ENCODE measurements at regions not wholly inside any gene's neighbourhood (a gene's known extent, or its start where the extent isn't known, plus 50 kb on each side); places are given as distances from the start of the nearest gene placed in this dataset.
"Not testable (repeated sequence)": the region's sequence is repeated elsewhere in the genome, so short reads cannot be mapped to it uniquely, and the experiment has no call there.

DNA sequence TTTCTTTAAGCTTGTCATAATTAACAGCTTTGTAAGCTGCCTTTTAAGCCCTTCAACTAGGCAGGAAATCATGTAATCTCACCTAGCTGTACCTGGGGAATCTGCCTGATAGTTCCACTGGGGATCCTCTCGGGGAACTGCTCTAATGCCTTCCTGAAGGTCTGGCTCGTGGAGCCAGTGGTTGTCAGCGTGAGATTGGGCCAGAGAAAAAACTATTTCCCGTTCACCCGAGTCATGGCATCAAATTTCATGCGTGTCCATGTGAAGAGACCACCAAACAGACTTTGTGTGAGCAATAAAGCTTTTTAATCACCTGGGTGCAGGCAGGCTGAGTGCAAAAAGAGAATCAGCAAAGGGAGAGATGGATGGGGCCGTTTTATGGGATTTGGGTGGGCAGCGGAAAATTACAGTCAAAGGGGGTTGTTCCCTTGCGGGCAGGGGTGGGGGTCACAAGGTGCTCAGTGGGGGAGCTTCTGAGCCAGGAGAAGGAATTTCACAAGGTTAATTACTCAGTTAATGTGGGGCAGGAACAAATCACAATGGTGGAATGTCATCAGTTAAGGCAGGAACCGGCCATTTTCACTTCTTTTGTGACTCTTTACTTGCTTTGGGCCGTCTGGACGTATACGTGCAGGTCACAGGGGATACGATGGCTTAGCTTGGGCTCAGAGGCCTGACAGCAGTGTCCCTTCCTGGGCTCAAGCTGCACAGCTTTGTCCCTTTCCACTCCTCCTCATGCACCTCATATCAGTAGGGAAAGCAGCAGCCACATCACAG lies 170.7 kb downstream of the UNC5CL start:
- not testable (repeated sequence) for H3K4me3 ChIP-seq (ENCODE audit: low read length in 2 of 2); H3K9me3 ChIP-seq (ENCODE audit: control insufficient read depth in 2 of 2, low read length in 2 of 2); H3K9ac ChIP-seq (ENCODE audit: low read length in 2 of 2); H3K36me3 ChIP-seq (ENCODE audit: control insufficient read depth in 2 of 2, insufficient read depth in 2 of 2, low read length in 2 of 2); H3K27ac ChIP-seq (ENCODE audit: low read length); H3K4me1 ChIP-seq (ENCODE audit: control insufficient read depth, insufficient read depth, low read length); H3K27me3 ChIP-seq (ENCODE audit: control insufficient read depth in 1 of 2, insufficient read depth in 2 of 2, low read length in 2 of 2)

DNA sequence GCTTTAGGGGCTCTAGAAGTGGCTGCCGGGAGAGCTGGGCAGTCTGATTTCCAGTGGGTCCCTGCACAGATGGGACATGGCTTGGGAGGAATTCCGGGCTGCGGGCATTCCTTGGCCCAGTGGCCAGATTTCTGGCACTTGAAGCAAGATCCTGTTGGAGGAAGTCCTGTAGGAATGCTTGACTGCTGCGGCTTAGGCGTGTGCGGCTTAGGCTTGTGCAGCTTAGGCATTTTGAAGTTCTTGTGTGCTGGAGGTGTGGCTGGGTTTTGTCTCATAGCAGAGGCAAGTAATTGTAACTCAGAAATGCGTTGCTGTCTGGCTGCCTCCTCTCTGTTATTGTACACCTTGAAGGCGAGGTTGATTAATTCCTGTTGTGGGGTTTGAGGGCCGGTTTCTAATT lies 171.5 kb downstream of the UNC5CL start:
- not testable (repeated sequence) for H3K27ac ChIP-seq (ENCODE audit: low read length)

DNA sequence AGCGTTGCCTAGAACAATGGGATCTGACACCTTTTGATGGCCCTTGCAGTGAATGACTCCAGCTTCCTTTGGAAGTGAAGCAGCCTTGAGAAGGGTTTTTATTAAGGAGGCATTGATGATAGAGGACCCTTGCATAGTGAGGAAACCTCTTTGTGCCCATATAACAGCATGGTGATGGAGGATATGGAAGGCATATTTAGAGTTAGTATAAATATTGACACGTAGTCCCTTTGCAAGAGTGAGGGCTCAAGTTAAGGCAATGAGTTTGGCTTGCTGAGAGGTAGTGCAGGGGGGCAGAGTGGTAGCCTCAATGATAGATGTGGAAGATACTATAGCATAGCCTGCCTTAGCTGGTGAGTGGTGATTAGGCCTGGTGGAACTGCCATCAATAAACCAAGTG lies 173.8 kb downstream of the UNC5CL start:
- H3K27ac ChIP-seq (ENCODE audit: low read length); H3K9me3 ChIP-seq (ENCODE audit: control insufficient read depth in 2 of 2, low read length in 2 of 2); H3K36me3 ChIP-seq (ENCODE audit: control insufficient read depth in 2 of 2, insufficient read depth in 2 of 2, low read length in 2 of 2); H3K4me1 ChIP-seq (ENCODE audit: control insufficient read depth, insufficient read depth, low read length); H3K9ac ChIP-seq (ENCODE audit: low read length in 2 of 2); H3K4me3 ChIP-seq (ENCODE audit: low read length in 2 of 2); H3K27me3 ChIP-seq (ENCODE audit: control insufficient read depth in 1 of 2, insufficient read depth in 2 of 2, low read length in 2 of 2): not testable (repeated sequence)

More for the DNA sequence above, 171.5 kb downstream of the UNC5CL start:
- not testable (repeated sequence) for H3K9ac ChIP-seq (ENCODE audit: low read length in 2 of 2); H3K36me3 ChIP-seq (ENCODE audit: control insufficient read depth in 2 of 2, insufficient read depth in 2 of 2, low read length in 2 of 2); H3K4me1 ChIP-seq (ENCODE audit: control insufficient read depth, insufficient read depth, low read length); H3K9me3 ChIP-seq (ENCODE audit: control insufficient read depth in 2 of 2, low read length in 2 of 2); H3K4me3 ChIP-seq (ENCODE audit: low read length in 2 of 2); H3K27me3 ChIP-seq (ENCODE audit: control insufficient read depth in 1 of 2, insufficient read depth in 2 of 2, low read length in 2 of 2)

DNA sequence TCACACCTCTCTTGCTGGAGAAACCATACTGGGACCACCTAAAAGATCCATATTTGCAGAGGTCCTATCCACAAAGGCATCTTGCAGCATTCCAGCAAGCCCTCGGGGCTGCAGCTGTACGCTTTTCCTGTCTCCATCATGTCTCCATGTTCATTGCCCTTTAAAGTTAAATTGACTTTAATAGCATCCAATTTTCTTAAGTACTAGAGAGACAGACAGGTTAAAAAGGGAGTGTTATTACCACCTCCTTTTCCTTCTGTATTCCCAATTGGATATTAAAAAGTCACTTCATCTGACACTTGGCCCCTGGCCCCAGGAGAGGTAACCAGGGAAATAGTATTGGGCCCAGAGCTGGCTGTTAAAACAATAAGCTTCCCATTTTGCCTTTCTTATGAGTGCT lies 178.6 kb downstream of the UNC5CL start:
- Histone ChIP-seq H3K9me3 (ENCODE audit: control insufficient read depth in 2 of 2, low read length in 2 of 2) (peaks cover 0 to 3% of the 10 kb centered on the region in 2 donors), H3K9ac (ENCODE audit: low read length in 2 of 2) (no peak overlapping the region), H3K27me3 (ENCODE audit: control insufficient read depth in 1 of 2, insufficient read depth in 2 of 2, low read length in 2 of 2) (peaks cover 0 to 2% of the 10 kb centered on the region in 2 donors), H3K4me3 (ENCODE audit: low read length in 2 of 2) (no peak overlapping the region), H3K36me3 (ENCODE audit: control insufficient read depth in 2 of 2, insufficient read depth in 2 of 2, low read length in 2 of 2) (no peaks in the 10 kb centered on the region), H3K27ac (ENCODE audit: low read length) (no peak overlapping the region), H3K4me1 (ENCODE audit: control insufficient read depth, insufficient read depth, low read length) (no peaks in the 10 kb centered on the region)

DNA sequence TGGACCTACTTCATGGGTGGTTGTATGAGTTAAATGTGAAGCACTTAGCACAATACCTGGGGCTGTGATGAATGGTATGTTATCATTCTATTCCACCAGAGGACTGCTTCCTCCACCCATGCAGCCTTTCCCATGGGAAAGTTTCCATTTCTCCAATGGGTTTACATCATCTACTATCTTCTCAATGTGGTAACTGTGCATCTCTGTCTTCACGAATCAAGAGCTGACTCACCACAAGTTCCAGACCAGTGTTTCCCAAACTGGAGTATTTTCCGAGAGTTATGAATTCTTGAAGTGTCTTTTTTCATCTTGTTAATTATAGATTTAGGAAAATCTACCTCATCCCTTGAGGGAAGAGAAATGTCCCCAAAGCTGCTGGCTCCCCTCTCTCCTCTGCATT lies 182.8 kb downstream of the UNC5CL start:
- Histone ChIP-seq H3K9me3 (ENCODE audit: control insufficient read depth in 2 of 2, low read length in 2 of 2) (peaks cover 0 to 3% of the 10 kb centered on the region in 2 donors), H3K4me3 (ENCODE audit: low read length in 2 of 2) (no peak overlapping the region), H3K27me3 (ENCODE audit: control insufficient read depth in 1 of 2, insufficient read depth in 2 of 2, low read length in 2 of 2) (peaks cover 0 to 6% of the 10 kb centered on the region in 2 donors), H3K27ac (ENCODE audit: low read length) (no peak overlapping the region), H3K36me3 (ENCODE audit: control insufficient read depth in 2 of 2, insufficient read depth in 2 of 2, low read length in 2 of 2) (no peaks in the 10 kb centered on the region), H3K4me1 (ENCODE audit: control insufficient read depth, insufficient read depth, low read length) (no peaks in the 10 kb centered on the region), H3K9ac (ENCODE audit: low read length in 2 of 2) (no peak overlapping the region)

DNA sequence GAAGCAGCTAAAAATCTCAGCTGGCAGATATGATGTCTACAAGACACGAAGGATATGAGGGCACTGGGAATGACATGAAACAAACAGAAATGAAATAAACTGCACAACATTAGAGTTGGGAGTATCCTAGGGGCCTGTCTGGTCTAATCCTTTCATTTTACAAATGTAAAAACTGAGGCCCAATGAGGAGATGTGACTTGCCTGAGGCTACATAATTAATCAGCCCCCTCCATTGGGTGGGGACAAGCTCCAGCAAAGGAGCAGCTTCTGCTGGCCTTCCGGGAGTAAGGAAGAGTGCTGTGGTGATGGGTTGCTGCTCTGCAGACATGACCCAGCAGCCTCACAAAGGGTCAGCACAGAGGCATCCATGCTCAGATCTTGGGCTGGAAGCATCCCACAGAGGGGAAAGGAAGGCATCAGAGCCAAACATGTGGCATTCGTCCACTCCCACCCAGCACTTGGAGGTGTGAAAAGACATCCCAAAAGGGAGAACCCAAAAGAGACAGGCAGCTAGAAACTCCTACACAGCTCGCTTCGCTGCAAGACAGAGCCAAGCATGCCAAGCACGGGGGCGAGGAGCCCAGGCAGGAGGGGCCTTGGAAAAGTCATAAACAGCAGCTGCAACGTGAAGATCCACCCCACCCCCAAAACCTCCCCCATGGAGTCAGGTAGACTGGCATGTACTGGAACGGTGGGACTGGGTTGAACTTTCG lies 183.7 kb downstream of the UNC5CL start:
- H3K9ac ChIP-seq (ENCODE audit: low read length in 2 of 2), result no peak overlapping the region
- H3K27ac ChIP-seq (ENCODE audit: low read length), result no peak overlapping the region
- H3K36me3 ChIP-seq (ENCODE audit: control insufficient read depth in 2 of 2, insufficient read depth in 2 of 2, low read length in 2 of 2), result no peaks in the 10 kb centered on the region
- peaks cover 0 to 6% of the 10 kb centered on the region in 2 donors for H3K27me3 ChIP-seq (ENCODE audit: control insufficient read depth in 1 of 2, insufficient read depth in 2 of 2, low read length in 2 of 2)
- H3K4me3 ChIP-seq (ENCODE audit: low read length in 2 of 2), result no peak overlapping the region
- H3K4me1 ChIP-seq (ENCODE audit: control insufficient read depth, insufficient read depth, low read length), result no peaks in the 10 kb centered on the region
- peaks cover 0 to 3% of the 10 kb centered on the region in 2 donors for H3K9me3 ChIP-seq (ENCODE audit: control insufficient read depth in 2 of 2, low read length in 2 of 2)

DNA sequence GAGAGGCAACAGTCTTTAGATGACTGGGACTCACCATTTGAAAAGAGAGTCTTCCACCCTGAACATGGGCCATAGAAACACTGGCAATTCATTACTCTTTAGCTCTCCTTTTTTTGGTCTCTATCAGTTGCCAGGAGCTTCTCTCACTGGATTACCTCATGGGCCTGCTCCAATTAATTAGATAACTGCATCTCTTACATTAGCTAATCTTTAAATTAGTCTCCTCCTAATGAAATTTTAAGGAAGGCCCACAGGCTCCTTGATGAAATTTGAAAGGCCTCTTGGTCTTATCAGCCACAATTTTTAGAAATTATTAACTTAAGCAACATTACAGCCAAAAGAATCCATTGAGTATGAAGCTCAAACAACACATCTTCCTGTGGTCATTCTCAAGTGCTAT lies 184.4 kb downstream of the UNC5CL start:
- Histone ChIP-seq H3K36me3 (ENCODE audit: control insufficient read depth in 2 of 2, insufficient read depth in 2 of 2, low read length in 2 of 2) (no peaks in the 10 kb centered on the region), H3K27ac (ENCODE audit: low read length) (no peak overlapping the region), H3K4me3 (ENCODE audit: low read length in 2 of 2) (no peak overlapping the region), H3K27me3 (ENCODE audit: control insufficient read depth in 1 of 2, insufficient read depth in 2 of 2, low read length in 2 of 2) (peaks cover 0 to 6% of the 10 kb centered on the region in 2 donors), H3K4me1 (ENCODE audit: control insufficient read depth, insufficient read depth, low read length) (no peaks in the 10 kb centered on the region), H3K9ac (ENCODE audit: low read length in 2 of 2) (no peak overlapping the region), H3K9me3 (ENCODE audit: control insufficient read depth in 2 of 2, low read length in 2 of 2) (peaks cover 0 to 3% of the 10 kb centered on the region in 2 donors)

DNA sequence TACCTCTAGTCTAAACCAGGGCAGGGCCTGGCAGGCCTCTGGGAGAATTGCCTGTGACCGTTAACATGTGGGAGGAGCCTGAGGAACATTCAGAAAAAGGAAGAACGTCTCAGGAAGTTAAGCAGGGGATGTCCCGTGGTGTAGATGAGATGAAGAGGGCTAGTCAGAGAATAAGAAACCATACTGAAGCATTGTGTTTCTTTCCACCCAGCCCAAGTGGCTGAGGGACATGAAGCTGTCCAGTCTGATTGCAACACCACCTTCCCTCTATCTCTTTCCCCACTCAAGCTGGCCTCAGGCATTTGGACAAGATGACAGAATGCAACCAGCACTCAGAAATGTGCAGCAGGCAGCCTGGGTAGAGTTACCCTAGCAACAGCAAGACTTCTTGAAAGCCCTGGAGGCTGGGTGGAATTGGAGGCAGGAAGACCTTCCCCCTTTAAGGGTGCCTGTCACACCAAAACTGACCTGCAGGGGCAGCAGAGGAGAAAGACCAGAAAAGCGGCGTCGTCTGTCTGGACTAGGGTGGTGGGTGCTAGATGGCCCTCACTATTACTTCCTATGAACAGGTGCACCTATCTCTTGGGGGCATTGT lies 186.1 kb downstream of the UNC5CL start:
- Histone ChIP-seq H3K9me3 (ENCODE audit: control insufficient read depth in 2 of 2, low read length in 2 of 2) (no peaks in the 10 kb centered on the region), H3K36me3 (ENCODE audit: control insufficient read depth in 2 of 2, insufficient read depth in 2 of 2, low read length in 2 of 2) (no peaks in the 10 kb centered on the region), H3K9ac (ENCODE audit: low read length in 2 of 2) (no peak overlapping the region), H3K4me3 (ENCODE audit: low read length in 2 of 2) (no peak overlapping the region), H3K27ac (ENCODE audit: low read length) (no peak overlapping the region), H3K27me3 (ENCODE audit: control insufficient read depth in 1 of 2, insufficient read depth in 2 of 2, low read length in 2 of 2) (peaks cover 0 to 6% of the 10 kb centered on the region in 2 donors), H3K4me1 (ENCODE audit: control insufficient read depth, insufficient read depth, low read length) (no peaks in the 10 kb centered on the region)

DNA sequence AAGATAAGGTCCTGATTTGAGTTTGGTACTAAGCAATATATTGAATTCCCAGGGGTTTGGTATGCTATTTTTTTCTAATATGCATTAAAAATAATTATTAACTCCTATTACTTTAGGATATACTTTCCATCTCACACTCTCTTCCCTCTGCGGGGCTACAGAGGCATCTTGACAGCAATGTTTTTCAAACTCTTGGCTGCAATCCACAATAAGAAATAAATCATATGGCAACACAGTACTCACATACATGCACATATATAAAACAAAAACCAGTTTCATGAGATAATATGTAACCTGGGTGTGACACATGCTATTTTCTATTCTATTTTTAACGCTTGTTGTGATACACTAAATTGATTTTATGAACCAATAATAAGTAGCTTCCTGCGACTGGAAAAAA lies 189.5 kb downstream of the UNC5CL start:
- Histone ChIP-seq H3K36me3 (ENCODE audit: control insufficient read depth in 2 of 2, insufficient read depth in 2 of 2, low read length in 2 of 2) (no peaks in the 10 kb centered on the region), H3K4me3 (ENCODE audit: low read length in 2 of 2) (no peak overlapping the region), H3K27me3 (ENCODE audit: control insufficient read depth in 1 of 2, insufficient read depth in 2 of 2, low read length in 2 of 2) (peaks cover 0 to 5% of the 10 kb centered on the region in 2 donors), H3K4me1 (ENCODE audit: control insufficient read depth, insufficient read depth, low read length) (no peaks in the 10 kb centered on the region), H3K9me3 (ENCODE audit: control insufficient read depth in 2 of 2, low read length in 2 of 2) (no peaks in the 10 kb centered on the region), H3K27ac (ENCODE audit: low read length) (no peak overlapping the region), H3K9ac (ENCODE audit: low read length in 2 of 2) (no peak overlapping the region)

DNA sequence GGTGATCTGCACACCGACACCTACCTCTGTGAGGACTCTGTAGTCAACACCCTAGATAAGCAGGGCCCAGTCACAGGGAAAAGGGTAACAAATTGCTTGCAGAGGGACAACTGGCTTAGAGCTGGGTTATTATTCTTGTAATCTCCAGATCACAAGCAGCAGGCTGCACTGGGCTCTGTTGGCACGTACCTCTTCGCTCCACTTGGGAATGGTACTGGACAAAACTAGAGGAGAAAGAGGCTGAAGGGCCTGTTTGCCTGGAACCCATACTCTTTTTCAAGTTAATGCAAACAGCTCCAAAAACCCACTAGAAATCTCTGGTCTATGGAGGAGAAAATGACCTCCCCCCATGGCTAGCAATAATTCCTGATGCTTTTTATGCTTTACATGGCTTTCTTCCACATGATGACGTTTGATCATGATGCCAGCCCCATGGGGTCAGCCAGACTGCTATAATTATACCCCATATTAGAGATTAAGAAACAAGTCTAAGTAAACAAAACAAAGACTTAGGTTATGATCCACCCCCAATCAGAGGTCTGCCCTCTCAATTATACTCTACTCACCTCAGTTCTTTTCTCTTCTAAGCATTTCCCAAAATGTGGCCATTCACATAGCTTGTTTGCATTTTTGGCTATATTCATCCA lies 190.0 kb downstream of the UNC5CL start:
- no peak overlapping the region for H3K4me3 ChIP-seq (ENCODE audit: low read length in 2 of 2)
- no peaks in the 10 kb centered on the region for H3K9me3 ChIP-seq (ENCODE audit: control insufficient read depth in 2 of 2, low read length in 2 of 2)
- H3K27me3 ChIP-seq (ENCODE audit: control insufficient read depth in 1 of 2, insufficient read depth in 2 of 2, low read length in 2 of 2), result peaks cover 0 to 5% of the 10 kb centered on the region in 2 donors
- H3K27ac ChIP-seq (ENCODE audit: low read length), result no peak overlapping the region
- no peaks in the 10 kb centered on the region for H3K4me1 ChIP-seq (ENCODE audit: control insufficient read depth, insufficient read depth, low read length)
- no peaks in the 10 kb centered on the region for H3K36me3 ChIP-seq (ENCODE audit: control insufficient read depth in 2 of 2, insufficient read depth in 2 of 2, low read length in 2 of 2)
- no peak overlapping the region for H3K9ac ChIP-seq (ENCODE audit: low read length in 2 of 2)

Measured in stomach smooth muscle (tissue), 2 donors.